ENCODE measurements at regions not wholly inside any gene's neighbourhood (a gene's known extent, or its start where the extent isn't known, plus 50 kb on each side); places are given as distances from the start of the nearest gene placed in this dataset.

- DNase-seq (ENCODE audit: low read depth in 2 of 2), result no peak
These were observed 297.9 kb downstream of the IRF8 start for GRCh38 chr16:86196687-86197391.

DNA sequence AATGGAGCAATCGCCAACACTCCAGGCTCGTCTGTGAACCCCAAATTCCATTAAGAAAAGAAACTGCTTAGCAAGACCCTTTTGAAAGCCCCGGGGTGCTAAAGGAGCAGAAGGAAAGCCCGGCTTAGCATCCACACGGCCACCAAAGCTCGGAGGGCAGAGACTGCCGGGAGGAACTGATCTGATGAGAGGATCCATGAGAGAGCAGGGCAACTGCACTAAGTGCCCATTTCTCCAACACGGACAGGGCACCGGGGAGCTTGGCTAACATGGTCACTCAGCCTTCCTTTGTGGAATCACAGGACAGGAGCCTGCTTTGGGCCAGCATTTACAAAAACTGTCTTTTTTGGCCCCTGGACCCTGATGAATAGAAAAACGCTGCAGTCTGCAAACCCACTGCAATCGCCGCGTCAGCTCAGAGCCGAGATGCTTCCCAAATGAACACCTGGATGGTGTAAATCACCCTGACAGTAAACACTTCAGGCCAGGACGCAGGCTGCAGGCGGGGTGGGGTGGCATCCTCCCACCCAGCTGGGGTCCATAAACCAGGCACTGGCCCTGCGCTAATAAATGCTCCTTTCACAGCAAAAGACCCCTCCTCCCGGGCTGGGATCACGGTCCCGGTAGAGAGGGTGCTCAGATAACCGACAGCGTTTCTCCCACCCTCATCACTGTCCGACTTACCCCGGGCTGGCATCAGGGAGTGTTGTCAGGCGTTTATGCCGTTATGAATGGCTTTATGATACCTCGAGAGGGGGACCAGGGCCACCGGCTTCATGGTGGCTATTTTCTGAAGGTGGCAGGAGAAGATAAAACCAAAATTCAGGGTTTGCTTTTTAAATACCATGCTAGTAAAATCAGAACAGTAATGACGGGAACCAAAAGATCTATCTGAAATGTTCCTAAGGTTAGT, 299.5 kb downstream of the IRF8 start:
- no peak for DNase-seq (ENCODE audit: low read depth in 2 of 2)

GRCh38 chr16:86199182-86199581, 300.2 kb downstream of the IRF8 start:
- DNase-seq (ENCODE audit: low read depth in 2 of 2), result no peak

DNA sequence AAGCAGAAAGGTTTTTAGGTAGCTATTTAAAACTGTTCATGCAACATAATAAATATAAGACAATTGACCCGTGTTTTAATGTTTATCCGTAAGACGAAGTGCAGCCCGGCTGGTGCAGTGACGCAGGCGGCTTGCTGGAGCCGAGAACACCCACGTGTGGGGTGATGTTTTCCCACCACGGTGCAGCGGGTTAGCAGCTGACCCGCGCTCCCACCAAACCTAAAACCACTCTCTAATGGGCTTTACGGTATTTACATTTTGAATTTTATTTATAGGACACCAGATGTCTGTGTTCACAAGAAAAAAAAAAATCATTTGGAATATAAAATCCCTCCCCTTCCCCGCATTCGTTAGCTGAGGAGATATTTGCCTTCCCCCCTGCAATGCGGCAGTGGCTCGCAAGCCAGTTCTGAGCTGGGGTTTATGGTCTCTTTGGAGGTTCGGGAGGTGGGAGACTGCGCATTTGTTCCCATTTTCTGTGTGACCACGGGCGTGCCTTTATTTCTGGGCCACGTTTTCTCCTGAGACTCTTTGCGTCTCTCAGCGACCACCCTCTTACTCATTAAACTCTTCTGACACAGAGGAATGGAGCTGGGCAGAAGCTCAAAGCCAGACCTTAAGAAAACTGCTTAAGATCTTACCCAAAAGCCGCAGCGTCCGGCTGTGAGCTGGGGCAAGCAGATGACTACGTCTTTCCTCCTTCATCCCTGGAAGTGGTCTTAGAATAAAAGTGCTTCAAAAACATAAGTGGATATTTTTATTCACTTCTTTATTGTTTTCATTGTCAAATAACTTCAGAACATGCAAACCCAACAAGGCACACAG, 301.1 kb downstream of the IRF8 start:
- DNase-seq (ENCODE audit: low read depth in 2 of 2), result no peak

DNA sequence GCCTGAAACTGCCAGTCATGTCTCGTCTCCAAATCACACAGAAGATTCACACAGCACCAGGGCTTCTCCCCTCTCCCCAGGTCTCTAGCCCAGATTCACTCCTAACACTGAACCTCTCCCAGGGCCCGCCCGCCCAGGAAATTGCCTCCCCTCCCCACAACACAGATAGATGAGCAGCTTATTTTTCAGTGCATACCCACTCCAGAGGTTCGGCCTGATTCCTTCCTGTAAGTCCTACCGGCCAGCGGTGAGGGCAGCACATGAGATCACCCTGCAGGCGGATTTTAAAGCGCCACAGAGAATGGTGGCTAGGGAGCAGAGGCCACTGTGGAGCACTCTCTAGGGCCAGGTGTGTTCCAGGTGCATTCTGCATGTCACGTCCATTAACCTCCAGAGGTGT, 301.8 kb downstream of the IRF8 start:
- no peak for DNase-seq (ENCODE audit: low read depth in 2 of 2)

GRCh38 chr16:86201746-86202145, 302.8 kb downstream of the IRF8 start:
- DNase-seq (ENCODE audit: low read depth in 2 of 2), result no peak

- DNase-seq (ENCODE audit: low read depth in 2 of 2), result no peak
These were observed 303.3 kb downstream of the IRF8 start for GRCh38 chr16:86202267-86202666.

DNA sequence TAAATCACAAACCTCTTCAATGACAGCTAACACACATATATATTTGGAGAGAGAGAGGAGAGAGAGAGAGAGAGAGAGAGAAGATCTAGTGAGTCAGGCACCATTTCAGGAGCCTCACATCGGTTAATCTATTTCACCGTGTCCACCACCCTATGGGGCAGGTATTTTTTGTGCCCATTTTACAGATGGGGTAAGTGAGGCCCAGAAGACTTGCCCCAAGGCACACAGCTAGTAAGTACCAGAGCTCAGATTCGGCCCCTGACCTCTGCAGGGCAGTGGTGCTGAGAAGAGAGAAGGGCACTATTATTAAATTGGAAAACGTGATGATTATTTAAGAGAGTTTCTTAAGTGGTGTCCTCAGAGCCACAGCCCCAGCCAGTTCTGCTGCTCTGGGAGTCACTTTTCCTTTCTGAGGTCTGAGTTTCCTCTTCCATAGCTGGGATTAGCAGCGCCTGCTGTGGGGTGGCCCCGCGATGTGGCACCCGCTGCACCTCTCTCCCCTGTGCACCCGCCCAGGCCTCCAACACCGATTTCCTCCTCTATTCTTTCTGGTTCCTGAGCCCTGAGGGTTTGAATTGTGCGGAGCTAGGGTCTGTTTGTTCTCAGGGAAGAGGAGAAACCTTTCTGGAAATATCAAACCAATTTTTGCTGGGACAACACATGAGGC, 303.9 kb downstream of the IRF8 start:
- DNase-seq (ENCODE audit: low read depth in 2 of 2), result no peak

DNA sequence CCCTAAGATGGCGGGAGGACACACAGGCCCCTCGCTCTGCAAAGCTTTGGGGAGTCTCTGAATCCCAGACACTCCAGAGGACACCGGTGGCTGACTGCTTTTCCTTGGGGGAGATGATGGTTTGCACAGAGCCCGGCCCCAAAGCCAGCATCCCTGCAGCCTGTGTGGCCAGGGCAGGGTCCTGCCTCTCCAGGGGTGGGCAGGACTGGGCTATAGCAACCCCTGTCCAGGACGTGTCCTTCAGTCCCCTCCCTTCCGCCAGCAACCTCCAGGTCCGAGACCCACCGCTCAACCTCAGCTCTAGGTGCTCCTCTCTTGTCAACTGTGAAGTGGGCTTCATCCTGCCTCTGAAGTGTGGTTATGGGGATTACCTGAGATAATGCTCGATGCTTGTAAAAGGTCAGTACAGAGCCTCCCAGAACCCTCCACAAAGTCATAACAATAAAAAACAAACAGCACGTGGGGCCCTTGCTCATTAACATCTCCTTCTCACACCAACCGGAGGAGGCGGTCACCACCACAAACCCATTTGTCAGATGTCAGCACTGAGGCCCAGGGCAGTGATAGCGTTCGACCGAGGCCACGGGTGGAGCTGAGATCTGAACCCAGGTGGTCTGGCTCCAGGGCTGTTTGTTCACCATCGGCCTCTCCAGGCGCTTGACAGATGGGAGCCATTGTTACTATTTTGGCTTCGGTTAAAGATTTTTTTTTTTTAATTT, 304.8 kb downstream of the IRF8 start:
- DNase-seq (ENCODE audit: low read depth in 2 of 2), result no peak

DNA sequence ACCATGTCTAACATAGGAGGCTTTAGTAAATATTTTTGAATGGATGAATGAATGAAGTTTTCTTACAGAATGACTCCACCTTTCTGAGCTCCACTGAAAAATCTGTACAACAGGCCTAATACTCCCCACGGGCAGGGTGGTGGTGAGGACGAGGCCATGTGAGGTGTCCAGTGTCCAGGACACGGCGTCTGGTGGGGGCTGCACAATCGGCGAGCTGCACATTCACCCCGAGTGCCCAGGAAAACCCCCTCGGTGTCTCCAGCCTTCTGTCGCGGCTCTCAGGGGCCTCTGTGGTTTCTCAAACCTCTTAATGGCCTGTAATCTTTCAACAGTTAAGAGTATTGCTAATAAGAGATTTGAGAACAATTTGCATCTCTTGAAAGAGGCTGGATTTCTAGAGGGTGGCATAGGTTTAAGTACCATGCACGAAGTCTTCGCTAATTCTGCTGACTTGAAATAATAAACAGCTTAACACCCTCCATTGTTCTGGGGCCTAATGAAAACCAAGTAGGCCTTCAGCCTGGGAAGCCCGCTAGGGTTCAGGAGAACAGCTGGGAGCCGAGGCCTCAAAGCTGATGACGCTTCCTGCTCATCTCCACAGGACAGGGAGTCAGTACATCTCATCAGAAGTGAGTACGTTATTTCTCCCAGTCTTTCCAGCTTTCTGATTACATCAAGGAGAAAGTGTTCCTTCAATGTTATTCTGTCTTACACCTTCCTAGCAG, 304.6 kb upstream of the FOXF1 start:
- DNase-seq (ENCODE audit: low read depth in 2 of 2), result no peak

DNA sequence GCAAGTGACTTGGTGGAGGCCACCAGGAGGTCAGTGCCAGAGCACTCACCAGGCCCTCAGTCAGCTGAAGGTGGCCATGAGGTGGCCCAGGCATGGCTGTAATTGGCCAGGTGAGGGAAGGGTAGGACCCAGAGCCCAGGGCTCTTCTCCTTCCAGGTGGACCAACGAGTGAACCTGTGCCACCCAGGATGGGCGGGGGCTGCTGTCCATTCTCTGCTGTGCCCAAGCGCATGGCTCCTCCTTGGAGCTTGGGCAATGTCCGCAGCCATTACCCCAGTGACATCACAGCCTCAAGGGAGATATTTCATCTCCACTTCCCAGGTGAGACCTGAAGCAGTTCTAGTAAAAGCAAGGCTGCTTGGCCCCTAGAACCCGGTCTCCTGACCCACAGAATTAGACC, 303.0 kb upstream of the FOXF1 start:
- DNase-seq (ENCODE audit: low read depth in 2 of 2), result no peak

- no peak for DNase-seq (ENCODE audit: low read depth in 2 of 2)
These were observed 301.1 kb upstream of the FOXF1 start for GRCh38 chr16:86209202-86209601.

DNA sequence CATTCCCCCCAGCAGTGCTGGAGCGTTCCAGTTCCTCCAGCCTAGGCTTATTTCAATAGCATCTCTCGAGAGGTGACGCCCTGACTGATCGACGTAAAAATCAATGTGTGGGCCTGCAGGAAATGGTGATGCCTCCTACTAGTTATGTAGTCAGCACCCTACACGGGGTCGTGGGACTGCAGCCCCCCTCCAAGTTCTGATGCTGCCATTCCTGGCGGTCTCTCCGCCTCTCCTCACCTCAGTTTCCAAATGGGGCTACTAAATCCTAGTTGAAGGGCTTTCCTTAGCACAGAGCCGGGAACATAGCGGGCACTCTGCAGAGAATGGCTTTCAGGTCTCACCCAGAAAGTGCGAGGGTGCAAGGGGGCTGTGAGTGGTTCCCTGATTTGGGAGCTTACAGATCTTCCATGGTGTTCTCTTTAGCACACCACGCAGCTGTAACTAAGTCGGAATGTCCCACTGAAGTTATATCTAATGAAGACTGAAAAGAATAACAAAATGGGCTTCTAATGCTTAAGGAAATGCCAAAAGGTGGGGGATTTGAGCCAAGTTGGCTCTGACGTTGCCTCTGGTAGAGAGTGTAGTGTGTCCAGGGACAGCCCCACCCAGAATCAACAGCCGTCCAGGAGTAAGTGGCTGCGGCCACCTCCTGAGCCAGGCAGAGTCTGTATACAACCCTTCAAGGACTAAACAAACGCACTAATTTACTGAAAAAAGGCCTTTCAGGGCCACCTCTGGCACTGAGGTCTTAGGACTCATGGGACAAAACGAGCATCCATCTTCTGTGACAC, 299.7 kb upstream of the FOXF1 start:
- DNase-seq (ENCODE audit: low read depth in 2 of 2), result no peak

DNA sequence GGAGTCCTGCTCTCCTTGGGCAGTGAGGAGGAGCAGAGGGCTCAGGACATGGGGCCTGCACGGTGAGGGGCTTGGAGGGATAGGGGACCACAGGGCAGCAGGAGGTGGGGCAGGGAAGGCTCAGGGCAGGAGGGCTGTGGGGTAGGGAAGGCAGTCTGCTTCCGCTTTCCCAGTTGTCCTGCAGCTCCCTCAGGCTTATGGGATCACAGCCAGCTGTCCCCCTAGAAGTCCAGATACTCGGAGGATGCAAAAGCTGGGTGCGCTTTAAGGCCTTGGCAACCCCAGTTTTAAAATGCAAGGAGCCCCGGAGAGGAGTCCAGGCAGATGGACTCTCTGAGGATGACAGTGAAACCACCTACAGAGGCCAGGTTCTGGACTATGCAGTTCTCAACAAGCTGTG, 299.1 kb upstream of the FOXF1 start:
- DNase-seq (ENCODE audit: low read depth in 2 of 2), result no peak

DNA sequence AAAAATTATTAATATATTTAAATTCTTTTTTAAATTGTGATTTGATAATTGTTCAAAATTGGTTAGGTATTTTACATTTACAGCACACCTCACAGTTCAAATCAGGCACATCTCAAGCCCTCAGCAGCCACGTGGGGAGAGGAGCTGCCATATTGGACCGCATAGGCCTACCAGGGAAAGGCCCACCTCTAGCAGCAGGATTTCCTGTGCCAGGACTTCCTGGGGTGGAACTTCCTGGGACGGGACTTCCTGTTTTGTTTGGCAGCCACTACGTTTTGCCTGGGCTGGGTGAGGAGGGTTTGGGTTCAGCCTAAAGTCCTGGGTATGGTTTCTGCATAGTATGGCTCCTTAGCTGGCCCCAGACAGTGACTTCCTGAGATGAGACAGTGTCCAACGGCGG, 298.5 kb upstream of the FOXF1 start:
- DNase-seq (ENCODE audit: low read depth in 2 of 2), result no peak

GRCh38 chr16:86212706-86213436, 297.5 kb upstream of the FOXF1 start:
- DNase-seq (ENCODE audit: low read depth in 2 of 2), result no peak

DNA sequence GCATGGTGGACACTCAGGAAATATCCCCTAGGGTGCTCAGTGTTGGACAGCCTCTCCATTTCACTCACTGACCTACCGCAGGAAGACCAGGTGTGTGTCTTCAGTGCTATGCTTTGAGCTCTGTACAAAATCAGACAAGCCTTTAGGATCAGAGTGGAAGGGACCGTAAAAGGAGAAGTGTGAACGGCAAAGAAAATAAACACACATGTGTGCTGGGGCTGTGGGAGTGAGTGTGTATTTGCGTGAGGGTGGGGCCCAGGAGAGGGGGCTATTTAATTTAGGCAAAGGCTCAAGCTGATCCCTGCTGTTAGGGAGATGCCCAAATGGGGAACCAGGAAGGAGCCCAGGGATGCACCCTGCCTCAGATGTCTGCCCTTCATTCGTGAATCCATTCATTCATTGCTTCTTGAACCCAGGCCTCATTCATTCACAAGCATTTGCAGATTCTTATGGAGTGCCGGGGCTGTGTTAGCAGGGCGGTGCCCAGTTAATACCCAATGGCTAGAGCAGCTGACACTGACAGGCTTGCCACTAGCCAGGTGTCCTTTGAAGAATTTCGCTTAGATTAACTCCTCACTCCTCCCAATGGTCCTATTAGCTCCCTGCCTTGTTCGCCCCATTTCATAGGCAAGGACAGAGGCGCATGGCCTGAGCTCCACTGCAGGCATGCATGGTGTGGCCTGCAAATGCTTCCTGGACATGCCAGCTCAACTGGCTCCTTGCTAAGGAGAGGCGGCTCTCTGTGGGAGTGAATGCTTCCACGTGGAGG, 296.7 kb upstream of the FOXF1 start:
- DNase-seq (ENCODE audit: low read depth in 2 of 2), result no peak

All from stimulated activated CD8-positive, alpha-beta memory T cell treated with anti-CD3 and anti-CD28 coated beads, Interleukin-7, amount 100 ng/mL, for 1 hour (primary cell).